Keratinocyte (primary cell): ENCODE measurements at regions not wholly inside any gene's neighbourhood (a gene's known extent, or its start where the extent isn't known, plus 50 kb on each side); places are given as distances from the start of the nearest gene placed in this dataset.

ENCODE experiments used
- DNase-seq: peaks from one replicate; pipeline ENCODE4 v3.0.0-alpha.2; 2011; ENCODE audit warnings: low read depth, missing footprints, low spot score
- FAIRE-seq: peaks from 2 replicates; lab custom pipeline; 2011; peaks lifted over from hg19 to GRCh38; lab: Jason Lieb, UNC
- H2AFZ ChIP-seq: 2 replicates; pipeline ENCODE4 v1.6.0; 2012; ENCODE audit warnings: low read length, control low read depth, inconsistent platforms; ENCODE audit not compliant: control insufficient read depth
- H3K27ac ChIP-seq: 2 replicates; pipeline ENCODE4 v1.5.1; 2011; ENCODE audit warnings: low read length; ENCODE audit not compliant: control insufficient read depth, insufficient read depth
- H3K27me3 ChIP-seq: 3 replicates; pipeline ENCODE4 v1.6.0; 2011; ENCODE audit warnings: low read length; ENCODE audit not compliant: control insufficient read depth, insufficient read depth; ENCODE audit errors: extremely low read depth
- H3K36me3 ChIP-seq, 2 experiments: 2 replicates in 1 of 2; 3 replicates in 1 of 2; pipeline ENCODE4 v1.5.1; 2011; ENCODE audit warnings: low read length in 2 of 2, mild to moderate bottlenecking in 1 of 2; ENCODE audit not compliant: control insufficient read depth in 2 of 2, insufficient read depth in 2 of 2; ENCODE audit errors: extremely low read depth in 1 of 2
- H3K4me1 ChIP-seq: 3 replicates; pipeline ENCODE4 v1.5.1; 2011; ENCODE audit warnings: low read length; ENCODE audit not compliant: control insufficient read depth, insufficient read depth; ENCODE audit errors: extremely low read depth
- H3K4me2 ChIP-seq: 3 replicates; pipeline ENCODE4 v1.6.0; 2011; ENCODE audit warnings: low read depth, low read length; ENCODE audit not compliant: control insufficient read depth, insufficient read depth; ENCODE audit errors: extremely low read depth
- H3K4me3 ChIP-seq, 3 experiments: fragments of 200-600 bp in 1 of 3; sonication (generic) in 1 of 3; 2 replicates in 2 of 3; 3 replicates in 1 of 3; pipeline ENCODE4 v1.5.1; 2011 to 2016; ENCODE audit warnings: low read length in 3 of 3, mild to moderate bottlenecking in 3 of 3, control low read depth in 2 of 3, inconsistent platforms in 1 of 3, low read depth in 1 of 3, mixed read lengths in 1 of 3, mixed run types in 1 of 3, moderate library complexity in 1 of 3; ENCODE audit not compliant: control insufficient read depth in 2 of 3, insufficient read depth in 2 of 3; ENCODE audit errors: extremely low read depth in 1 of 3
- H3K79me2 ChIP-seq: 2 replicates; pipeline ENCODE4 v1.6.0; 2012; ENCODE audit warnings: low read length; ENCODE audit not compliant: control insufficient read depth, insufficient read depth
- H3K9ac ChIP-seq: 3 replicates; pipeline ENCODE4 v1.6.0; 2011; ENCODE audit warnings: low read length; ENCODE audit not compliant: control insufficient read depth, insufficient read depth; ENCODE audit errors: extremely low read depth
- H3K9me1 ChIP-seq: 3 replicates; pipeline ENCODE4 v1.6.0; 2011; ENCODE audit warnings: low read length; ENCODE audit not compliant: control insufficient read depth, insufficient read depth; ENCODE audit errors: extremely low read depth
- H3K9me3 ChIP-seq: 2 replicates; pipeline ENCODE4 v1.5.1; 2012; ENCODE audit warnings: low read depth, low read length; ENCODE audit not compliant: control insufficient read depth
- H4K20me1 ChIP-seq: 3 replicates; pipeline ENCODE4 v1.6.0; 2011; ENCODE audit warnings: low read length; ENCODE audit not compliant: control insufficient read depth, insufficient read depth; ENCODE audit errors: extremely low read depth
- EZH2 ChIP-seq: IDR thresholded peaks from one replicate; pipeline ENCODE4 v1.6.1; 2012; ENCODE audit warnings: inconsistent platforms, mild to moderate bottlenecking, low read length, moderate library complexity
- dilution Hi-C: fragments of 300-500 bp; cut with MboI; formaldehyde crosslinking; loops from one replicate; pipeline ENCODE4 v1.7.0; 2020; ENCODE audit warnings: low sequenced_read_pairs; ENCODE audit not compliant: extremely low pct_ligation_motif_present
- TF ChIP-seq, protein P1 (sequence below), 3 experiments: IDR thresholded peaks in 1 of 3; conservative IDR thresholded peaks in 1 of 3; optimal IDR thresholded peaks in 1 of 3; 2 replicates in 2 of 3; 3 replicates in 1 of 3; pipeline versions ENCODE3 to v1.5.1; 2011; ENCODE audit warnings: low read length in 3 of 3, mild to moderate bottlenecking in 3 of 3, moderate library complexity in 2 of 3, control low read depth in 1 of 3, inconsistent platforms in 1 of 3; ENCODE audit not compliant: insufficient read depth in 2 of 3; ENCODE audit errors: extremely low read depth in 1 of 3

DNA sequence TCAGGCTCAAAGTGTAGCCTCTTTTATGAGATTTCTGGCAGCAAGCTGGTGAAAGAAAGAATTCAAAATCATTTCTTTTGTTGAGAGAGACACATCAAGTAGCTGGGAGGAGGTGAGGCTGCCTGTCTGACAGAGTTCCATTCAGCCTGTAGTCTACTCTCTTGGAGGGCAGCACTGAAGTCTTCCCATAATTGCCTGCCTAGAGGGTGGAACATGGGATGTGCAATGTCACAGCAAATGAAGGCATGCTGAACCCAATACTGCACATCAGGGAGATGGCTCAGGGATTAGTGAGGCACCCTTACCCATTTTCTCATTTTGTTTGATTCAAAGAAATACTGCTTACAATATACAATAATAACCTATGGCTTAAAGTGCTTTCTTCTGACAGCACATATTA lies 475.7 kb downstream of the TMEM232 start:
- Histone ChIP-seq H3K9ac (no peak overlapping the region), H3K27me3 (no peaks in the 10 kb centered on the region), H3K36me3 (no peaks in the 10 kb centered on the region), H3K9me3 (no peaks in the 10 kb centered on the region), H3K4me2 (no peak overlapping the region), H4K20me1 (no peaks in the 10 kb centered on the region), H3K4me1 (no peaks in the 10 kb centered on the region), H3K9me1 (no peaks in the 10 kb centered on the region), H3K4me3 (no peak overlapping the region), H3K79me2 (no peaks in the 10 kb centered on the region), H3K27ac (no peak overlapping the region), H2AFZ (no peak overlapping the region)
- dilution Hi-C loops, result no loop called here
- DNase-seq, result no peak
- no peak for FAIRE-seq
- no peak for TF ChIP-seq EZH2
- TF ChIP-seq, protein P1, sequence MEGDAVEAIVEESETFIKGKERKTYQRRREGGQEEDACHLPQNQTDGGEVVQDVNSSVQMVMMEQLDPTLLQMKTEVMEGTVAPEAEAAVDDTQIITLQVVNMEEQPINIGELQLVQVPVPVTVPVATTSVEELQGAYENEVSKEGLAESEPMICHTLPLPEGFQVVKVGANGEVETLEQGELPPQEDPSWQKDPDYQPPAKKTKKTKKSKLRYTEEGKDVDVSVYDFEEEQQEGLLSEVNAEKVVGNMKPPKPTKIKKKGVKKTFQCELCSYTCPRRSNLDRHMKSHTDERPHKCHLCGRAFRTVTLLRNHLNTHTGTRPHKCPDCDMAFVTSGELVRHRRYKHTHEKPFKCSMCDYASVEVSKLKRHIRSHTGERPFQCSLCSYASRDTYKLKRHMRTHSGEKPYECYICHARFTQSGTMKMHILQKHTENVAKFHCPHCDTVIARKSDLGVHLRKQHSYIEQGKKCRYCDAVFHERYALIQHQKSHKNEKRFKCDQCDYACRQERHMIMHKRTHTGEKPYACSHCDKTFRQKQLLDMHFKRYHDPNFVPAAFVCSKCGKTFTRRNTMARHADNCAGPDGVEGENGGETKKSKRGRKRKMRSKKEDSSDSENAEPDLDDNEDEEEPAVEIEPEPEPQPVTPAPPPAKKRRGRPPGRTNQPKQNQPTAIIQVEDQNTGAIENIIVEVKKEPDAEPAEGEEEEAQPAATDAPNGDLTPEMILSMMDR (optimal IDR thresholded peaks at IDR 0.05 in 1 of 3, IDR thresholded peaks at IDR 0.05 in 1 of 3, conservative IDR thresholded peaks at IDR 0.05 in 1 of 3; ENCODE audit: extremely low read depth in 1 of 3, insufficient read depth in 2 of 3, low read length in 3 of 3), result no peak

DNA sequence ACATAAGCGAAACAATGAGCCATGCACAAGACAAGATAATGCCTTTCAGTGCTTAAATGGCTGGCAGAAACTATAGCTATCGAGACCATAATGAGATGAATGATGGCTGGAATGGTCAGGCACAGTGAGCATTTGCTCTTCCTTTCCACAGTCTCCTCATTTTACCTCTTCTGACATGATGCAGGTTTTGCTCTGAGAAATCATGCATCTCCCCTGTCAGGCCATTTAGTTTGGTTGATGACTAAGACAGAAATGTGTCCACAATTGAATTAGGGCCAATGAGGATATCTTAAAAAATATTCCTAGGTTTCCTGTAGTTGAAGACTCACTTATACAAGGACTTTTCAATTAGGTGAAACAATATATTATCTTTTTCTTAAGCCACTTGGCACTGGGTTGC lies 475.1 kb downstream of the TMEM232 start:
- Histone ChIP-seq H3K27me3 (no peaks in the 10 kb centered on the region), H4K20me1 (no peaks in the 10 kb centered on the region), H3K4me3 (no peak overlapping the region), H3K9ac (no peak overlapping the region), H3K4me2 (no peak overlapping the region), H3K79me2 (no peaks in the 10 kb centered on the region), H3K27ac (no peak overlapping the region), H3K36me3 (no peaks in the 10 kb centered on the region), H2AFZ (no peak overlapping the region), H3K9me1 (no peaks in the 10 kb centered on the region), H3K4me1 (no peaks in the 10 kb centered on the region), H3K9me3 (no peaks in the 10 kb centered on the region)
- DNase-seq (no peak), FAIRE-seq (no peak)
- no peak for TF ChIP-seq EZH2
- TF ChIP-seq, protein P1 (optimal IDR thresholded peaks at IDR 0.05 in 1 of 3, IDR thresholded peaks at IDR 0.05 in 1 of 3, conservative IDR thresholded peaks at IDR 0.05 in 1 of 3; ENCODE audit: extremely low read depth in 1 of 3, insufficient read depth in 2 of 3, low read length in 3 of 3), result no peak
- dilution Hi-C loops, result no loop called here
